ENCODE measurements at regions not wholly inside any gene's neighbourhood (a gene's known extent, or its start where the extent isn't known, plus 50 kb on each side); places are given as distances from the start of the nearest gene placed in this dataset.

GRCh38 chr13:74921326-74921725 lies 560.6 kb downstream of the TBC1D4 start (continued):
- no peak for TF ChIP-seq ATM (IDR thresholded peaks at IDR 0.05; ENCODE audit: borderline replicate concordance)

GRCh38 chr13:74920920-74921319 lies 561.0 kb downstream of the TBC1D4 start:
- CTCF ChIA-PET (ENCODE audit: low intra/inter-chr PET ratio, low total read pairs): no interaction called here
- Histone ChIP-seq H3K4me2 (ENCODE audit: low read depth, low read length) (no peak overlapping the region), H3K27ac (ENCODE audit: extremely low read length, insufficient read depth, low read length) (no peak overlapping the region), H3K9me3 (ENCODE audit: low read length) (no peaks in the 10 kb centered on the region), H3K9ac (ENCODE audit: insufficient read depth, low read depth, low read length) (no peak overlapping the region), H3K36me3 (replicated peaks in 1 of 2; ENCODE audit: control insufficient read depth in 1 of 2, insufficient read depth in 2 of 2, low read length in 2 of 2) (no peaks in the 10 kb centered on the region), H3K4me3 (replicated peaks in 1 of 3; ENCODE audit: insufficient read depth in 1 of 3, low read depth in 2 of 3, low read length in 3 of 3) (no peak overlapping the region), H3K4me1 (ENCODE audit: insufficient read depth, low read length) (no peaks in the 10 kb centered on the region), H4K20me1 (ENCODE audit: insufficient read depth, low read length) (no peaks in the 10 kb centered on the region), H2AFZ (ENCODE audit: low read length) (no peak overlapping the region), H3K79me2 (ENCODE audit: insufficient read depth, low read length) (no peaks in the 10 kb centered on the region), H3K27me3 (ENCODE audit: control insufficient read depth in 1 of 2, insufficient read depth in 2 of 2, low read length in 2 of 2) (no peaks in the 10 kb centered on the region)
- FAIRE-seq (no peak), DNase-seq (ENCODE audit: low spot score) (no peak), ATAC-seq (no peak)
- WGBS (ENCODE audit: low lambda C conversion rate): 0% methylated on average over 3 of the region's 3 CpGs
- intact Hi-C loops (cut with micrococcal nuclease; ENCODE audit: unreplicated experiment) (no loop called here), in situ Hi-C loops (cut with HindIII; ENCODE audit: extremely low pct_ligation_motif_present, low pct_unique_long_range_greater_than_20kb) (no loop called here)
- no TSS peak for BruUV-seq (replicated peaks)
- POLR2A ChIA-PET: no interaction called here
- TF ChIP-seq NR0B2 (CRISPR knock-in tag; IDR thresholded peaks at IDR 0.05): no peak
- no peak for TF ChIP-seq PRDM15 (CRISPR knock-in tag; IDR thresholded peaks at IDR 0.05)
- no peak for TF ChIP-seq MTF2 (CRISPR knock-in tag; IDR thresholded peaks at IDR 0.05; ENCODE audit: borderline replicate concordance)
- no peak for TF ChIP-seq RNF2 (conservative IDR thresholded peaks at IDR 0.05; ENCODE audit: low read depth)
- TF ChIP-seq PBX3 (CRISPR knock-in tag; IDR thresholded peaks at IDR 0.05; ENCODE audit: borderline replicate concordance): no peak
- TF ChIP-seq ISX (CRISPR knock-in tag; conservative IDR thresholded peaks at IDR 0.05): no peak
- TF ChIP-seq ZNF44 (CRISPR knock-in tag; IDR thresholded peaks at IDR 0.05): no peak
- TF ChIP-seq RBFOX2 (IDR thresholded peaks at IDR 0.05; ENCODE audit: low read depth, low read length): no peak
- TF ChIP-seq ZNF333 (CRISPR knock-in tag; IDR thresholded peaks at IDR 0.05; ENCODE audit: borderline replicate concordance): no peak
